Hematopoietic multipotent progenitor cell treated with erythropoietin and hydrocortisone succinate and interleukin-3 and kit ligand, for 8 days (in vitro differentiated cells): ENCODE measurements at regions not wholly inside any gene's neighbourhood (a gene's known extent, or its start where the extent isn't known, plus 50 kb on each side); places are given as distances from the start of the nearest gene placed in this dataset.
"Not testable (repeated sequence)": the region's sequence is repeated elsewhere in the genome, so short reads cannot be mapped to it uniquely, and the experiment has no call there.

ENCODE experiments used
- DNase-seq: peaks from one replicate; pipeline ENCODE4 v3.0.0-alpha.2; 2015

DNA sequence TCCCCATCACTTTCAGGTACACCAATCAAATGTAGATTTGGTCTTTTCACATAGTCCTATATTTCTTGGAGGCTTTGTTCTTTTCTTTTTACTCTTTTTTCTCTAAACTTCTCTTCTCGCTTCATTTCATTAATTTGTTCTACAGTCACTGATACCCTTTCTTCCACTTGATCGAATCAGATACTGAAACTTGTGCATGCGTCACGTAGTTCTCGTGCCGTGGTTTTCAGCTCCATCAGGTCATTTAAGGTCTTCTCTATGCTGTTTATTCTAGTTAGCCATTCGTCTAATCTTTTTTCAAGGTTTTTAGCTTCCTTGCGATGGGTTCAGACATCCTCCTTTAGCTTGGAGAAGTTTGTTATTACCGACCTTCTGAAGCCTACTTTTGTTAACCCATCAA lies 70.6 kb downstream of the DLEU7 start:
- DNase-seq: not testable (repeated sequence)
